Adrenal gland (tissue), 9 donors: ENCODE measurements at regions not wholly inside any gene's neighbourhood (a gene's known extent, or its start where the extent isn't known, plus 50 kb on each side); places are given as distances from the start of the nearest gene placed in this dataset.

ENCODE experiments used
- DNase-seq, 7 donors: peaks; one replicate each; pipeline ENCODE4 v3.0.0-alpha.2; 2019 to 2020
- H3K27ac ChIP-seq, 5 donors: fragments of 200-600 bp; sonication (generic) in 4 of 5; 1 replicate in 3 of 5; 2 replicates in 2 of 5; pipeline versions ENCODE4 v1.5.1 to v1.8.0; 2016 to 2020; ENCODE audit warnings: mild to moderate bottlenecking in 1 of 5
- H3K27me3 ChIP-seq: fragments of 200-600 bp; 2 replicates; pipeline ENCODE4 v1.8.0; 2021
- H3K36me3 ChIP-seq, 2 donors: fragments of 200-600 bp; replicated peaks in 1 of 2; 1 replicate in 1 of 2; 2 replicates in 1 of 2; pipeline versions ENCODE4 v1.5.1 to v1.8.0; 2018 to 2022
- H3K4me1 ChIP-seq, 2 donors: fragments of 200-600 bp; replicated peaks in 1 of 2; 1 replicate in 1 of 2; 2 replicates in 1 of 2; pipeline versions ENCODE4 v1.5.1 to v1.8.0; 2018 to 2021
- H3K4me3 ChIP-seq, 4 donors: fragments of 200-600 bp; sonication (generic) in 3 of 4; one replicate each; pipeline ENCODE4 v1.5.1; 2016 to 2018
- H3K9me3 ChIP-seq, 3 donors: fragments of 200-600 bp; sonication (generic) in 1 of 3; replicated peaks in 1 of 3; 1 replicate in 2 of 3; 2 replicates in 1 of 3; pipeline versions ENCODE4 v1.5.1 to v1.8.0; 2016 to 2021
- CTCF ChIP-seq, 6 experiments: fragments of 450-650 bp in 4 of 6; fragments of 200-600 bp in 2 of 6; sonication (generic) in 1 of 6; IDR thresholded peaks; 1 replicate in 5 of 6; 2 replicates in 1 of 6; pipeline versions ENCODE4 v1.5.1 to v1.8.0; 2016 to 2021; ENCODE audit warnings: antibody characterized with exemption in 6 of 6, mild to moderate bottlenecking in 2 of 6, moderate library complexity in 1 of 6
- POLR2A ChIP-seq, 2 donors: fragments of 450-650 bp; IDR thresholded peaks; one replicate each; pipeline ENCODE4 v1.6.1; 2017; ENCODE audit warnings: antibody characterized with exemption in 2 of 2, mild to moderate bottlenecking in 2 of 2, moderate library complexity in 1 of 2
- WGBS, 4 donors: extraction: QIAGEN DNeasy Blood & Tissue Kit in 2 of 4; methylation state at CpG; one replicate each; pipeline versions ENCODE4 v1.1.5 to v1.1.7; 2013 to 2017; 5-methylcytosine and 5-hydroxymethylcytosine counted together
- intact Hi-C, 2 donors: fragments of 100-400 bp; cut with DNase I; formaldehyde crosslinking; loops; one replicate each; pipeline versions ENCODE4 v1.14.1 to v1.15.0; 2022 to 2023
- donor health status: healthy with polysubstance abuse.
- donor health status: Bipolar disorder and iron deficiency.
- donor health status: DM: yes; HTN: yes; CAD: no.
- donor health status: DM: no; HTN: no; CAD: no.
- donor health status: DM: no; HTN: no; CAD: no.

DNA sequence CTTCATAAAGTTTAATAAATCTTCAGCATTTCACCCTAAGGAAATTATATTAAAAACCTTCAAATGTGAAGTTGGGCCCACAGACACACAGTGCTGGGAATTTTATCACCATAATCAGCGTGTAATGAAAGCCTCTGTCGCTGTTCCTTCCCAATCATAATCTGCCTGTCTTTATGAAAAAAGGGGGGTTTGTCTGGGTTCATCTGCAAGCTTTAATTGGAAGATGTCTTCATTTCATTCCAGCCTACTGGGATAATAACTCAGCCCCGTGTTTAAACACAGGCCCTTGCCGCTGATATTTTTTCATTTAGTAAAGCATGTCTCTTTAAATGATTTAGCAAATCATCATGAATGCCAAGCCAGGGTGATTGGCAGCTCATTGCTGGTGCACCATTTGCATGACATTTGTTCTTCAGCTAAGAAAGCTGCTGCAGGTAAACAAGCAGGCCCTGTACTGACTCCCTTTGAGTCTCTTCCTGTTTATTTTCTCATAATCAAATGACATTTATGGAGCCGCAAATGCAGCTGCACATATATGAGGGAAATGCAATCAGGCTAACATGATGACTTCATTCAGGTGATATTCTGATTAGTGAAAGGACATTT is 362.9 kb upstream of the TLE4 start:
- intact Hi-C loops = no loop called here
- TF ChIP-seq POLR2A (IDR thresholded peaks at IDR 0.05) (no peak), CTCF (IDR thresholded peaks at IDR 0.05) (no peak)
- 72 to 75% (median 73%) methylated on average over 5 of the region's 5 CpGs for WGBS, 4 donors
- no peaks in the 10 kb centered on the region for H3K27me3 ChIP-seq
- no peaks in the 10 kb centered on the region for H3K9me3 ChIP-seq
- no peaks in the 10 kb centered on the region for H3K4me1 ChIP-seq
- H3K27ac ChIP-seq = no peak overlapping the region
- DNase-seq = no peak
- H3K36me3 ChIP-seq = no peaks in the 10 kb centered on the region
- H3K4me3 ChIP-seq = no peak overlapping the region

DNA sequence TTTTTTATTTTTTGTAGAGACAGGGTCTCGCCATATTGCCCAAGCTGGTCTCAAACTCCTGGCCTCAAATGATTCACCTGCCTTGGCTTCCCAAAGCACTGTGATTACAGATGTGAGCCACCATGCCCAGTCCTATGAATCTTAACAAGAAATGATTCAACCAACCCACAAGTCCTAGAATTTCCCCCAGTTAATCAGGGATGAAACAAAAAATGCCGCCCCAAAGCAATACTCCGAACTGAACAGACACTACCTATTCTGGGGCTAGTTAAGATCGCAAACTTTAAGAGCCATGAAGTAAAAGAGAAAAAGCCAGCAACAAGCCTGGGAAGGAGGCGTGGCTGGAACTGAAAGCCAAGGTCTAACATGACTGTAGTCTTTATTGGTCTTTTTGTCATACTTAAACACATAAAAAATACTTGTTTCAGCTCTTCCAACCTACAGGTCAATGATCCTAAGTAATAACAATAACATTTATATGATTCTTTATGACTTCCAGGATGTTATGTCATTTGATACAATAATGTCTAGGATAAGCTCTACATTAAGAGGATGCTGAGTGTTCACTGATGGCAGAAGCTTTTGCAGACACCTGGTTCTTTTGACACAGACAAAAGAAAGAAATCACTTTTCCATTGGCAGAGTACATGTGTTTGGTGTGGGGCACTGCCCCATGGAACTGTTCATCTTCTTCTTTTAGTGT is 361.1 kb upstream of the TLE4 start:
- no peak overlapping the region for H3K27ac ChIP-seq
- TF ChIP-seq CTCF (IDR thresholded peaks at IDR 0.05) (no peak), POLR2A (IDR thresholded peaks at IDR 0.05) (no peak)

GRCh38 chr9:79213417-79214125 is 358.2 kb upstream of the TLE4 start:
- no peak for TF ChIP-seq POLR2A (IDR thresholded peaks at IDR 0.05)
- TF ChIP-seq CTCF (IDR thresholded peaks at IDR 0.05) = no peak
- WGBS, 4 donors = 70 to 88% (median 76%) methylated on average over 3 of the region's 3 CpGs
- DNase-seq = no peak
- Histone ChIP-seq H3K36me3 (no peaks in the 10 kb centered on the region), H3K4me3 (no peak overlapping the region), H3K4me1 (no peaks in the 10 kb centered on the region), H3K27ac (no peak overlapping the region), H3K9me3 (no peaks in the 10 kb centered on the region), H3K27me3 (no peaks in the 10 kb centered on the region)
- intact Hi-C loops = no loop called here

More for the DNA sequence above, 361.1 kb upstream of the TLE4 start:
- Histone ChIP-seq H3K36me3 (no peaks in the 10 kb centered on the region), H3K4me1 (no peaks in the 10 kb centered on the region), H3K9me3 (no peaks in the 10 kb centered on the region), H3K4me3 (no peak overlapping the region), H3K27me3 (no peaks in the 10 kb centered on the region)
- 77 to 84% (median 83%) methylated on average over 5 of the region's 5 CpGs for WGBS, 4 donors
- no peak for DNase-seq
- intact Hi-C loops = no loop called here

- intact Hi-C loops = no loop called here
- H3K4me3 ChIP-seq = no peak overlapping the region
- H3K27ac ChIP-seq = no peak overlapping the region
- H3K9me3 ChIP-seq = no peaks in the 10 kb centered on the region
- H3K36me3 ChIP-seq = no peaks in the 10 kb centered on the region
- WGBS, 4 donors = 52 to 71% (median 56%) methylated on average over 4 of the region's 4 CpGs
- DNase-seq = no peak
- H3K27me3 ChIP-seq = no peaks in the 10 kb centered on the region
- no peaks in the 10 kb centered on the region for H3K4me1 ChIP-seq
- TF ChIP-seq POLR2A (IDR thresholded peaks at IDR 0.05) (no peak), CTCF (IDR thresholded peaks at IDR 0.05) (no peak)
Measured at GRCh38 chr9:79215821-79216220, 355.9 kb upstream of the TLE4 start.
